ENCODE measurements at regions not wholly inside any gene's neighbourhood (a gene's known extent, or its start where the extent isn't known, plus 50 kb on each side); places are given as distances from the start of the nearest gene placed in this dataset.

GRCh38 chr11:127454856-127455255, 454.3 kb upstream of the KIRREL3 start:
- Histone ChIP-seq H3K27me3 (ENCODE audit: insufficient read depth, low read length, poor library complexity, severe bottlenecking) (no peaks in the 10 kb centered on the region), H3K79me2 (ENCODE audit: insufficient read depth, low read length) (no peaks in the 10 kb centered on the region), H3K9me3 (ENCODE audit: insufficient read depth, low read depth, low read length) (no peaks in the 10 kb centered on the region), H3K36me3 (ENCODE audit: insufficient read depth, low read length) (no peaks in the 10 kb centered on the region), H3K4me2 (ENCODE audit: low read depth, low read length, poor library complexity, severe bottlenecking) (no peak overlapping the region), H3K9ac (ENCODE audit: low read depth, low read length, poor library complexity, severe bottlenecking) (no peak overlapping the region), H3K9me2 (replicated peaks; ENCODE audit: low read depth, low read length) (no peaks in the 10 kb centered on the region), H3K4me3 (ENCODE audit: low read length, poor library complexity, severe bottlenecking) (no peak overlapping the region), H2AFZ (ENCODE audit: low read length) (no peak overlapping the region), H3F3A (ENCODE audit: low read depth) (no peaks in the 10 kb centered on the region), H3K4me1 (ENCODE audit: insufficient read depth, low read length, poor library complexity, severe bottlenecking) (no peaks in the 10 kb centered on the region), H4K20me1 (ENCODE audit: insufficient read depth, low read length, poor library complexity, severe bottlenecking) (no peaks in the 10 kb centered on the region)
- no peak for TF ChIP-seq CTCF (conservative IDR thresholded peaks at IDR 0.05; ENCODE audit: low read length)
- no peak for TF ChIP-seq EZH2phosphoT487 (IDR thresholded peaks at IDR 0.05; ENCODE audit: borderline replicate concordance)

- no peak overlapping the region for H3K4me3 ChIP-seq (ENCODE audit: low read length, poor library complexity, severe bottlenecking)
- no peaks in the 10 kb centered on the region for H3K4me1 ChIP-seq (ENCODE audit: insufficient read depth, low read length, poor library complexity, severe bottlenecking)
- no peak overlapping the region for H3K4me2 ChIP-seq (ENCODE audit: low read depth, low read length, poor library complexity, severe bottlenecking)
- no peaks in the 10 kb centered on the region for H3K27me3 ChIP-seq (ENCODE audit: insufficient read depth, low read length, poor library complexity, severe bottlenecking)
- H3K9me2 ChIP-seq (replicated peaks; ENCODE audit: low read depth, low read length): no peaks in the 10 kb centered on the region
- H3K9ac ChIP-seq (ENCODE audit: low read depth, low read length, poor library complexity, severe bottlenecking): no peak overlapping the region
- TF ChIP-seq CTCF (conservative IDR thresholded peaks at IDR 0.05; ENCODE audit: low read length) (no peak), EZH2phosphoT487 (IDR thresholded peaks at IDR 0.05; ENCODE audit: borderline replicate concordance) (no peak)
- no peaks in the 10 kb centered on the region for H4K20me1 ChIP-seq (ENCODE audit: insufficient read depth, low read length, poor library complexity, severe bottlenecking)
- H2AFZ ChIP-seq (ENCODE audit: low read length): no peak overlapping the region
- H3K36me3 ChIP-seq (ENCODE audit: insufficient read depth, low read length): no peaks in the 10 kb centered on the region
- H3K79me2 ChIP-seq (ENCODE audit: insufficient read depth, low read length): no peaks in the 10 kb centered on the region
- H3F3A ChIP-seq (ENCODE audit: low read depth): no peaks in the 10 kb centered on the region
- H3K9me3 ChIP-seq (ENCODE audit: insufficient read depth, low read depth, low read length): no peaks in the 10 kb centered on the region
Measured at GRCh38 chr11:127452533-127452932, 452.0 kb upstream of the KIRREL3 start.

GRCh38 chr11:127451861-127452260, 451.3 kb upstream of the KIRREL3 start:
- H3K4me1 ChIP-seq (ENCODE audit: insufficient read depth, low read length, poor library complexity, severe bottlenecking): no peaks in the 10 kb centered on the region
- H3K9ac ChIP-seq (ENCODE audit: low read depth, low read length, poor library complexity, severe bottlenecking): no peak overlapping the region
- no peak overlapping the region for H3K4me2 ChIP-seq (ENCODE audit: low read depth, low read length, poor library complexity, severe bottlenecking)
- no peaks in the 10 kb centered on the region for H3K79me2 ChIP-seq (ENCODE audit: insufficient read depth, low read length)
- no peaks in the 10 kb centered on the region for H3K9me3 ChIP-seq (ENCODE audit: insufficient read depth, low read depth, low read length)
- no peak for TF ChIP-seq EZH2phosphoT487 (IDR thresholded peaks at IDR 0.05; ENCODE audit: borderline replicate concordance)
- TF ChIP-seq CTCF (conservative IDR thresholded peaks at IDR 0.05; ENCODE audit: low read length): no peak
- H3K4me3 ChIP-seq (ENCODE audit: low read length, poor library complexity, severe bottlenecking): no peak overlapping the region
- H3K36me3 ChIP-seq (ENCODE audit: insufficient read depth, low read length): no peaks in the 10 kb centered on the region
- no peaks in the 10 kb centered on the region for H3K9me2 ChIP-seq (replicated peaks; ENCODE audit: low read depth, low read length)
- no peaks in the 10 kb centered on the region for H3K27me3 ChIP-seq (ENCODE audit: insufficient read depth, low read length, poor library complexity, severe bottlenecking)
- no peaks in the 10 kb centered on the region for H3F3A ChIP-seq (ENCODE audit: low read depth)
- no peaks in the 10 kb centered on the region for H4K20me1 ChIP-seq (ENCODE audit: insufficient read depth, low read length, poor library complexity, severe bottlenecking)
- no peak overlapping the region for H2AFZ ChIP-seq (ENCODE audit: low read length)
